SK-N-SH treated with all-trans-retinoic acid at 6 μM for 48 hours (cell line): ENCODE measurements at regions not wholly inside any gene's neighbourhood (a gene's known extent, or its start where the extent isn't known, plus 50 kb on each side); places are given as distances from the start of the nearest gene placed in this dataset.

ENCODE experiments used
- CREB5 ChIP-seq: fragments of 250-450 bp; sonication (Bioruptor Pico); IDR thresholded peaks from 2 replicates; pipeline ENCODE4 v1.5.1; 2020; ENCODE audit warnings: low read depth, mild to moderate bottlenecking, moderate library complexity
- ZFP30 ChIP-seq: fragments of 450-650 bp; formaldehyde crosslinking; IDR thresholded peaks from 2 replicates; pipeline ENCODE4 v1.5.0; 2022; ENCODE audit warnings: mild to moderate bottlenecking, moderate library complexity

- TF ChIP-seq ZFP30 (CRISPR knock-in tag) (no peak), CREB5 (CRISPR knock-in tag) (no peak)
Observed at GRCh38 chr1:214801191-214801590, 198.2 kb downstream of the CENPF start.
